Hepatic stellate cell (primary cell): ENCODE measurements at regions not wholly inside any gene's neighbourhood (a gene's known extent, or its start where the extent isn't known, plus 50 kb on each side); places are given as distances from the start of the nearest gene placed in this dataset.
"Not testable (repeated sequence)": the region's sequence is repeated elsewhere in the genome, so short reads cannot be mapped to it uniquely, and the experiment has no call there.

Experiments
- DNase-seq: peaks from one replicate; pipeline ENCODE4 v3.0.0; 2011; ENCODE audit warnings: low spot score

- no peak for DNase-seq
These were observed 248.7 kb downstream of the CD83 start for GRCh38 chr6:14366315-14366714.

- no peak for DNase-seq
These were observed 249.3 kb downstream of the CD83 start for GRCh38 chr6:14366872-14367271.

- DNase-seq: no peak
These were observed 249.7 kb downstream of the CD83 start for GRCh38 chr6:14367296-14367695.

GRCh38 chr6:14369717-14370116 lies 252.1 kb downstream of the CD83 start:
- DNase-seq: no peak

GRCh38 chr6:14371530-14371929 lies 254.0 kb downstream of the CD83 start:
- DNase-seq: no peak

- no peak for DNase-seq
These were observed 255.3 kb downstream of the CD83 start for GRCh38 chr6:14372734-14373489.

- no peak for DNase-seq
These were observed 256.3 kb downstream of the CD83 start for GRCh38 chr6:14373648-14374437.

- no peak for DNase-seq
These were observed 258.4 kb downstream of the CD83 start for GRCh38 chr6:14375930-14376329.

GRCh38 chr6:14379568-14379967 lies 262.0 kb downstream of the CD83 start:
- no peak for DNase-seq

GRCh38 chr6:14380086-14380820 lies 262.7 kb downstream of the CD83 start:
- no peak for DNase-seq

GRCh38 chr6:14380901-14381828 lies 263.6 kb downstream of the CD83 start:
- no peak for DNase-seq

- DNase-seq: no peak
These were observed 264.5 kb downstream of the CD83 start for GRCh38 chr6:14381829-14382677.

GRCh38 chr6:14382678-14383236 lies 265.2 kb downstream of the CD83 start:
- no peak for DNase-seq

- DNase-seq: no peak
These were observed 266.0 kb downstream of the CD83 start for GRCh38 chr6:14383393-14384174.

- DNase-seq: no peak
These were observed 266.8 kb downstream of the CD83 start for GRCh38 chr6:14384175-14384949.

- no peak for DNase-seq
These were observed 268.7 kb downstream of the CD83 start for GRCh38 chr6:14386263-14386662.

GRCh38 chr6:14386668-14387067 lies 269.1 kb downstream of the CD83 start:
- DNase-seq: no peak

- DNase-seq: no peak
These were observed 270.8 kb downstream of the CD83 start for GRCh38 chr6:14388371-14388770.

- DNase-seq: not testable (repeated sequence)
These were observed 272.2 kb downstream of the CD83 start for GRCh38 chr6:14389776-14390175.
